ENCODE measurements at regions not wholly inside any gene's neighbourhood (a gene's known extent, or its start where the extent isn't known, plus 50 kb on each side); places are given as distances from the start of the nearest gene placed in this dataset.

DNA sequence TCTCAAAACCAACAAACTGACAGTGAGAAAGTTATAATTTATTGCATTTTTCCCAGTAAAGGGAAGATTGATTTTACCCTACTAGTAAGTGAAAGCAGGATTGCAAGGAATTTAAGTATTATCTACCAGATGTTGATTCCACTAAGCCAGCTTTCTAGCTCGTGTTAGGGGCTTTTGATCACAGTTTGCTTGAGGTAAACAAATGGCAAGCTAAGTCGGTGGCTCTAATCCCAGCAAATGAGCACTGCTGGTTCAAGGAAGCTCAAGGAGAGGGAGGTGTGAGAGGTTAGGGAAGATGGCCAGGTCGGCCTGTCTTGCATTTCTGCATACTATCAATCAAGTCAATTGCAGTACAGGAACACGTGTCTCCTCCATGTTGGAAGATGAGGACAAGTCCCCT lies 448.7 kb upstream of the POM121L12 start (continued):
- TF ChIP-seq GTF2F1 (IDR thresholded peaks at IDR 0.05; ENCODE audit: borderline replicate concordance, low read depth, low read length) (no peak), ZNF274 (IDR thresholded peaks at IDR 0.05; ENCODE audit: borderline replicate concordance, extremely low read depth, low read length) (no peak)

Data from H1 (cell line).